Suprapubic skin (tissue), 4 donors: ENCODE measurements at regions not wholly inside any gene's neighbourhood (a gene's known extent, or its start where the extent isn't known, plus 50 kb on each side); places are given as distances from the start of the nearest gene placed in this dataset.

Experiments
- POLR2A ChIP-seq, 2 donors: fragments of 450-650 bp; IDR thresholded peaks; one replicate each; pipeline ENCODE4 v1.6.1; 2017; ENCODE audit warnings: antibody characterized with exemption in 2 of 2, mild to moderate bottlenecking in 2 of 2, moderate library complexity in 2 of 2
- POLR2AphosphoS5 ChIP-seq, 3 donors: sonication (generic); formaldehyde crosslinking; IDR thresholded peaks; one replicate each; pipeline ENCODE4 v1.6.1; 2017; ENCODE audit warnings: antibody characterized with exemption in 3 of 3
- TF ChIP-seq, protein P1 (sequence below), 2 donors: fragments of 200-600 bp in 1 of 2; fragments of 450-650 bp in 1 of 2; sonication (generic) in 1 of 2; IDR thresholded peaks; one replicate each; pipeline ENCODE4 v1.5.1; 2016 to 2019; ENCODE audit warnings: antibody characterized with exemption in 2 of 2, mild to moderate bottlenecking in 1 of 2, moderate library complexity in 1 of 2

DNA sequence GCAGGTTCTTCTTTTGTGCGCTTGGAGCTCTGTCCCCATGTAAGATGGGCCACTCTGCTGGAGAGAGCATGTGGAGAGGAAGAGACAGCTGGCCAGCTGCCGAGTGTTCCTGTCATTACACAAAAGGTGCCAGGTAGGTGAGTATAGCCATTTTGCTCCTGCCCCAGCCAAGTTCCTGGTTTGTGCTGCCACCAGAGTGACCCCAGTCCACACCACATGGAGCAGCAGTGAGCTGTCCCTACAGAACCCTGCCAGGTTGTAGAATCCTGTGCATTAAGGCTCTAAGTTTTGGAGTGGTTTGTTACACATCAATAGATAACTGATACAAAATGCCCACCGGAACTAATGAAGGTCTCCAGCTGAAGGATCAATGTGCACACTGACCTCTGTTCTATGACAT, 84.6 kb upstream of the GHITM start:
- TF ChIP-seq, protein P1, sequence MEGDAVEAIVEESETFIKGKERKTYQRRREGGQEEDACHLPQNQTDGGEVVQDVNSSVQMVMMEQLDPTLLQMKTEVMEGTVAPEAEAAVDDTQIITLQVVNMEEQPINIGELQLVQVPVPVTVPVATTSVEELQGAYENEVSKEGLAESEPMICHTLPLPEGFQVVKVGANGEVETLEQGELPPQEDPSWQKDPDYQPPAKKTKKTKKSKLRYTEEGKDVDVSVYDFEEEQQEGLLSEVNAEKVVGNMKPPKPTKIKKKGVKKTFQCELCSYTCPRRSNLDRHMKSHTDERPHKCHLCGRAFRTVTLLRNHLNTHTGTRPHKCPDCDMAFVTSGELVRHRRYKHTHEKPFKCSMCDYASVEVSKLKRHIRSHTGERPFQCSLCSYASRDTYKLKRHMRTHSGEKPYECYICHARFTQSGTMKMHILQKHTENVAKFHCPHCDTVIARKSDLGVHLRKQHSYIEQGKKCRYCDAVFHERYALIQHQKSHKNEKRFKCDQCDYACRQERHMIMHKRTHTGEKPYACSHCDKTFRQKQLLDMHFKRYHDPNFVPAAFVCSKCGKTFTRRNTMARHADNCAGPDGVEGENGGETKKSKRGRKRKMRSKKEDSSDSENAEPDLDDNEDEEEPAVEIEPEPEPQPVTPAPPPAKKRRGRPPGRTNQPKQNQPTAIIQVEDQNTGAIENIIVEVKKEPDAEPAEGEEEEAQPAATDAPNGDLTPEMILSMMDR (IDR thresholded peaks at IDR 0.05), result no peak
- no peak for TF ChIP-seq POLR2A (IDR thresholded peaks at IDR 0.05)
- TF ChIP-seq POLR2AphosphoS5 (IDR thresholded peaks at IDR 0.05), result no peak
